ENCODE measurements at regions not wholly inside any gene's neighbourhood (a gene's known extent, or its start where the extent isn't known, plus 50 kb on each side); places are given as distances from the start of the nearest gene placed in this dataset.

DNA sequence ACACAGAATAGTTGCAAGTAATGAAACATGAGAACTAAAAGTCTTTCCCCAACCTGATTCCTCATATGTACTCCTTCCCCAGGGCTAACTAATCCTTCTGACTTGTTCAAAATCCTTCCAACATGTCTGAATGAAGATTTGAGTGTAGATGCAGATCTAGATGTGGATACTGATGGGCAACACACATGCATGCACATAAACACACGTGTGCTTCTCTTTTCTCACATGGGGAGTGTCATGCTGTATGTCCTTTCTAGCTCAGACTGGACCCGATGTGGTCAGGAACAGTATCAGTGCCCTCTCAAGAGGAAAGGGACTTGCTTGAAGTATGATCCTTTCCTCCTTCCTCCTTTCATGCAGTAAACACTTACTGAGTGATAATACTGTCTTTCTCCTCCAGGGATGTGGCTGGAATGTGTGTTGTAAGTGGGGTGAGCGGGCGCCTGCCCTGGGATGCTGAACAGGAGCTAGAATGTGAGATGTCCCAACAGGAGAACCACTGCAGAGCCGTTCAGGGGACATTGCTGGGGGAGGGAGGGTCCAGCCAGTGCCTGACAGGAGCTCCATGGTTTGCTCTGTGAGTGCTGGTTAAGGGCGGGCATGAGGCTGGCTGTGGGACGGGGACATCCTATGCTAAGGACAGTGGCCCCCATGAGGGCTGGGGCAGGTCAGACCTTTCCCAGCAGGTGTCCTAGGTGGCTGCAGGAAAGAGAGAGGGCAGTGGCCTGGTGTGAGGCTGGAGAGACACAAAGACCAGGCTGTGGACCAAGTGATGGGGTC is 146.9 kb downstream of the TEX29 start:
- no peak for DNase-seq (ENCODE audit: low read depth)
- no peaks in the 10 kb centered on the region for H4K20me1 ChIP-seq (ENCODE audit: insufficient read depth, low read length)

DNA sequence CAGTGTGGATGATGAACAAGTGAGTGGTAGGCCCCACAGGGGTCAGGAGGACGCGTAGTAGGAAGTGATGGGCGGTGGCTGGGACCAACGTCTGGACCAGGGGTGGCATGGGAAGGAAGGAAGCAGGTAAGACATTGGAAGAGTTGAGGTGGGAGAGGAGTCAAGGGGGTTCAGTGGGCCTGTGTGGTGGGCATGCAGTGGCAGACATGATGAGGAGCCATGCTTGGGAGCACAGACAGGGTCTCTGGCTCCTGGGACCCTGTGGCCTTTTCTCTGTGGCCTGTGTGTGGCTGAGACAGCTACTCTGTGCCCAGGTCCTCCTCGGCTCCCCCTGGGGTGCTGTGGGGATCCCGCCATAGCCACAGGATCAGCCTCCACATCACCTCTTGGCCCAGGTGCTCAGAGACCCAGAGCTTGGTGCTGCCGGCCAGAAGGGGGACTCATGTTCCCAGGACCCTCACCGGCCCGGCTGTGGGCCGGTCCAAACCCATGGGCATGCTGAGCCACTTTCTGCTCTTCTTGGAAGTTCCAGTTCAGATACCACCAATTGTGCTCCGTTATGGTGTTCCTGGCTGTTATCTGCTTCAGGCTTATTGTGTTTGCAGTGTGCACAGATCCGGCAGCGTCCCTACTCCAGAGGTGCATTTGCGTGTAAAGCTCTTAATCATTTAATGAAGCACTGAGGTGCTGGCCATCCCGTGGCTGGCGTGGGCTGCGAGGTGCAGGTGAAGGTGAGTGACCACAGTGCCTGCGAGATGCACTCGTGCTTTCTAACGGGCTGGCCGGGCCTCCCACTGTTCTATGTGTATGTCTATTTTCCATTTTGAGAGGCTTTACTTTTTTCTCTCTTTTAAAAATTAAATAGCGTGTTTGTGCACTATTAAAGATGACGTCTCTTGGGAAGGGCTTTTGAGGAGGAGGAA is 147.9 kb downstream of the TEX29 start:
- no peak overlapping the region for H3K27ac ChIP-seq (ENCODE audit: low read depth, low read length)
- H3K27me3 ChIP-seq (ENCODE audit: insufficient read depth, low read length), result no peaks in the 10 kb centered on the region
- peaks cover 4% of the 10 kb centered on the region for H3K9me3 Mint-ChIP-seq (ENCODE audit: unreplicated experiment)
- no peaks in the 10 kb centered on the region for H3K36me3 Mint-ChIP-seq (ENCODE audit: low read depth, unreplicated experiment)
- no peak overlapping the region for H3K4me3 Mint-ChIP-seq (ENCODE audit: unreplicated experiment)
- no peaks in the 10 kb centered on the region for H3K79me2 ChIP-seq (ENCODE audit: insufficient read depth, low read length)
- no peak for DNase-seq (ENCODE audit: low read depth)
- H3K4me1 Mint-ChIP-seq (ENCODE audit: low read depth, unreplicated experiment), result no peaks in the 10 kb centered on the region
- H3K27me3 Mint-ChIP-seq (ENCODE audit: low read depth, unreplicated experiment), result peaks cover 66% of the 10 kb centered on the region
- H3K36me3 ChIP-seq (ENCODE audit: insufficient read depth, low read length), result no peaks in the 10 kb centered on the region
- no peak overlapping the region for H3K9ac ChIP-seq (ENCODE audit: low read length)
- H3K4me2 ChIP-seq (ENCODE audit: low read length), result no peak overlapping the region
- H4K20me1 ChIP-seq (ENCODE audit: insufficient read depth, low read length), result no peaks in the 10 kb centered on the region
- no peak for FAIRE-seq
- H3K4me1 ChIP-seq (ENCODE audit: insufficient read depth, low read length), result no peaks in the 10 kb centered on the region
- peaks cover 3% of the 10 kb centered on the region for H3K9me3 ChIP-seq (ENCODE audit: insufficient read depth, low read depth, low read length)
- no peak overlapping the region for H2AFZ ChIP-seq (ENCODE audit: low read depth, low read length)
- H3K4me3 ChIP-seq (ENCODE audit: insufficient read depth, low read depth, low read length), result no peak overlapping the region
- H3K27ac Mint-ChIP-seq (ENCODE audit: unreplicated experiment), result no peak overlapping the region
- TF ChIP-seq EZH2 (IDR thresholded peaks at IDR 0.05; ENCODE audit: insufficient read depth, low read length) (no peak), CTCF (IDR thresholded peaks at IDR 0.05; ENCODE audit: insufficient read depth, low read depth, low read length) (no peak)

More for the DNA sequence above, 146.9 kb downstream of the TEX29 start:
- Histone ChIP-seq H3K27ac (ENCODE audit: low read depth, low read length) (no peak overlapping the region), H3K36me3 (ENCODE audit: insufficient read depth, low read length) (no peaks in the 10 kb centered on the region), H3K9ac (ENCODE audit: low read length) (no peak overlapping the region), H3K9me3 (ENCODE audit: insufficient read depth, low read depth, low read length) (peaks cover 3% of the 10 kb centered on the region), H3K27me3 (ENCODE audit: insufficient read depth, low read length) (no peaks in the 10 kb centered on the region), H3K4me1 (ENCODE audit: insufficient read depth, low read length) (no peaks in the 10 kb centered on the region), H3K79me2 (ENCODE audit: insufficient read depth, low read length) (no peaks in the 10 kb centered on the region), H3K4me2 (ENCODE audit: low read length) (no peak overlapping the region), H3K4me3 (ENCODE audit: insufficient read depth, low read depth, low read length) (no peak overlapping the region), H2AFZ (ENCODE audit: low read depth, low read length) (no peak overlapping the region)
- H3K4me1 Mint-ChIP-seq (ENCODE audit: low read depth, unreplicated experiment), result no peaks in the 10 kb centered on the region
- FAIRE-seq, result no peak
- H3K9me3 Mint-ChIP-seq (ENCODE audit: unreplicated experiment), result peaks cover 4% of the 10 kb centered on the region
- H3K27ac Mint-ChIP-seq (ENCODE audit: unreplicated experiment), result no peak overlapping the region
- H3K27me3 Mint-ChIP-seq (ENCODE audit: low read depth, unreplicated experiment), result peaks cover 64% of the 10 kb centered on the region
- TF ChIP-seq EZH2 (IDR thresholded peaks at IDR 0.05; ENCODE audit: insufficient read depth, low read length) (no peak), CTCF (IDR thresholded peaks at IDR 0.05; ENCODE audit: insufficient read depth, low read depth, low read length) (no peak)
- no peak overlapping the region for H3K4me3 Mint-ChIP-seq (ENCODE audit: unreplicated experiment)
- no peaks in the 10 kb centered on the region for H3K36me3 Mint-ChIP-seq (ENCODE audit: low read depth, unreplicated experiment)
